Stimulated activated CD8-positive, alpha-beta memory T cell treated with anti-CD3 and anti-CD28 coated beads, Interleukin-15, amount 100 ng/mL, for 48 hours (primary cell): ENCODE measurements at regions not wholly inside any gene's neighbourhood (a gene's known extent, or its start where the extent isn't known, plus 50 kb on each side); places are given as distances from the start of the nearest gene placed in this dataset.
"Not testable (repeated sequence)": the region's sequence is repeated elsewhere in the genome, so short reads cannot be mapped to it uniquely, and the experiment has no call there.

Experiments used
- DNase-seq, 2 donors: peaks; one replicate each; pipeline ENCODE4 v3.0.0-alpha.2; 2020; ENCODE audit warnings: low read depth in 2 of 2

- no peak for DNase-seq
Observed at GRCh38 chr9:7739595-7739994, 60.0 kb downstream of the DMAC1 start.

- no peak for DNase-seq
Observed at GRCh38 chr9:7735311-7735710, 64.3 kb downstream of the DMAC1 start.

- DNase-seq: no peak
Observed at GRCh38 chr9:7730164-7730445, 69.5 kb downstream of the DMAC1 start.

- no peak for DNase-seq
Observed at GRCh38 chr9:7729371-7730163, 70.0 kb downstream of the DMAC1 start.

GRCh38 chr9:7721291-7721690, 78.3 kb downstream of the DMAC1 start:
- DNase-seq: no peak

- DNase-seq: not testable (repeated sequence)
Observed at GRCh38 chr9:7713088-7713487, 86.5 kb downstream of the DMAC1 start.

- DNase-seq: no peak
Observed at GRCh38 chr9:7710686-7711085, 88.9 kb downstream of the DMAC1 start.

GRCh38 chr9:7707934-7708333, 91.6 kb downstream of the DMAC1 start:
- no peak for DNase-seq

- no peak for DNase-seq
Observed at GRCh38 chr9:7704543-7704942, 95.0 kb downstream of the DMAC1 start.

- no peak for DNase-seq
Observed at GRCh38 chr9:7691909-7692308, 107.7 kb downstream of the DMAC1 start.

GRCh38 chr9:7690014-7690413, 109.6 kb downstream of the DMAC1 start:
- no peak for DNase-seq

GRCh38 chr9:7688626-7689025, 111.0 kb downstream of the DMAC1 start:
- no peak for DNase-seq

- DNase-seq: no peak
Observed at GRCh38 chr9:7676609-7677156, 122.9 kb downstream of the DMAC1 start.

- DNase-seq: no peak
Observed at GRCh38 chr9:7671847-7672246, 127.7 kb downstream of the DMAC1 start.

- DNase-seq: no peak
Observed at GRCh38 chr9:7668541-7668940, 131.0 kb downstream of the DMAC1 start.

GRCh38 chr9:7665874-7666273, 133.7 kb downstream of the DMAC1 start:
- no peak for DNase-seq

- DNase-seq: no peak
Observed at GRCh38 chr9:7659766-7660165, 139.8 kb downstream of the DMAC1 start.

GRCh38 chr9:7656636-7657035, 142.9 kb downstream of the DMAC1 start:
- DNase-seq: no peak

GRCh38 chr9:7653262-7653661, 146.3 kb downstream of the DMAC1 start:
- no peak for DNase-seq

- DNase-seq: no peak
Observed at GRCh38 chr9:7640231-7640630, 159.3 kb downstream of the DMAC1 start.

GRCh38 chr9:7639471-7639870, 160.1 kb downstream of the DMAC1 start:
- no peak for DNase-seq

GRCh38 chr9:7636838-7637467, 162.6 kb downstream of the DMAC1 start:
- no peak for DNase-seq

GRCh38 chr9:7636309-7636708, 163.3 kb downstream of the DMAC1 start:
- no peak for DNase-seq
